Cardiac muscle cell (in vitro differentiated cells and primary cell): ENCODE measurements at regions not wholly inside any gene's neighbourhood (a gene's known extent, or its start where the extent isn't known, plus 50 kb on each side); places are given as distances from the start of the nearest gene placed in this dataset.

Experiments
- DNase-seq, 2 donors: peaks; one replicate each; pipeline versions ENCODE4 v3.0.0 to v3.0.0-alpha.2; 2010 to 2017; ENCODE audit warnings: low read depth in 1 of 2, low spot score in 1 of 2
- H3K27ac ChIP-seq: fragments of 200-600 bp; sonication (generic); 2 replicates; pipeline ENCODE4 v1.5.1; 2016
- H3K27me3 ChIP-seq: fragments of 200-600 bp; sonication (generic); 2 replicates; pipeline ENCODE4 v1.6.0; 2016; ENCODE audit warnings: control low read depth
- H3K36me3 ChIP-seq: fragments of 200-600 bp; sonication (generic); 2 replicates; pipeline ENCODE4 v1.5.1; 2016; ENCODE audit warnings: control low read depth
- H3K4me1 ChIP-seq: fragments of 200-600 bp; sonication (generic); 2 replicates; pipeline ENCODE4 v1.8.1; 2017; ENCODE audit warnings: low read depth, mild to moderate bottlenecking, mixed run types
- H3K4me3 ChIP-seq: fragments of 200-600 bp; sonication (generic); 2 replicates; pipeline ENCODE4 v1.5.1; 2016; ENCODE audit warnings: mild to moderate bottlenecking
- H3K9me3 ChIP-seq: fragments of 200-600 bp; sonication (generic); 2 replicates; pipeline ENCODE4 v1.5.1; 2017; ENCODE audit warnings: low read depth, mild to moderate bottlenecking, control low read depth
- TF ChIP-seq, protein P1 (sequence below): IDR thresholded peaks from 2 replicates; pipeline ENCODE4 v1.5.1; 2012; ENCODE audit warnings: low read depth, mild to moderate bottlenecking, low read length

DNA sequence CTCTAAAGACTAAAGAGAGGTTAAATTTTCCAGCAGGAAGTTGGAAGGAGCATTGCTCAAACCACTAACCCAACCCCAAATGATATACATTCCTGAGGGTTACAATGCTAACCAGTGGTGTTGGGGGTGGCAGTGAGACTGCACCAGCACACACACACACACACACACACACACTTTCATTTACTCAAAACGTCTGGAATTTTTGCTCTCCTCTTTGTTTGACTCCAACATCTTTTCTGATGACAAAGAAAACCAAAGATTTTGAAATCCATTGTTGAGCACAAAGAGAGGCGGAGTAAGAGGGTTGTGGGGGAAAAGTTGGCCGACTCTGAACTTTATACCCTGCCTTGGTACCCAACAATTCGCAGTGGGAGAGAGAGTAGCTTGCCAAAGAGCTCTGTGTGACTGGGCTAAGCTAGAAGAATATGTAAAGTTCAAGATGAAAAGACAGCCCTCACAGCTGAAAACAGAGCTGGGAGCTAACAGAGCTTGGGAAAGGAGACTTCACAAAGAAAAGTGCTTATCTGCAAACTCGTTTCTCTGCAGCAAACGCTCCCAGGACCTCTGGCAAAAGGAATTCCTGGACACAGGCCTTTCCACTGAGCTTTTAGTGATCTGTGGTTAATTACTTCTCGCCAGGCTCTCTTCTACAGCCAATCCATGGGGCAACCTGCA lies 426.0 kb upstream of the CDH11 start:
- H3K4me3 ChIP-seq = no peak overlapping the region
- TF ChIP-seq, protein P1, sequence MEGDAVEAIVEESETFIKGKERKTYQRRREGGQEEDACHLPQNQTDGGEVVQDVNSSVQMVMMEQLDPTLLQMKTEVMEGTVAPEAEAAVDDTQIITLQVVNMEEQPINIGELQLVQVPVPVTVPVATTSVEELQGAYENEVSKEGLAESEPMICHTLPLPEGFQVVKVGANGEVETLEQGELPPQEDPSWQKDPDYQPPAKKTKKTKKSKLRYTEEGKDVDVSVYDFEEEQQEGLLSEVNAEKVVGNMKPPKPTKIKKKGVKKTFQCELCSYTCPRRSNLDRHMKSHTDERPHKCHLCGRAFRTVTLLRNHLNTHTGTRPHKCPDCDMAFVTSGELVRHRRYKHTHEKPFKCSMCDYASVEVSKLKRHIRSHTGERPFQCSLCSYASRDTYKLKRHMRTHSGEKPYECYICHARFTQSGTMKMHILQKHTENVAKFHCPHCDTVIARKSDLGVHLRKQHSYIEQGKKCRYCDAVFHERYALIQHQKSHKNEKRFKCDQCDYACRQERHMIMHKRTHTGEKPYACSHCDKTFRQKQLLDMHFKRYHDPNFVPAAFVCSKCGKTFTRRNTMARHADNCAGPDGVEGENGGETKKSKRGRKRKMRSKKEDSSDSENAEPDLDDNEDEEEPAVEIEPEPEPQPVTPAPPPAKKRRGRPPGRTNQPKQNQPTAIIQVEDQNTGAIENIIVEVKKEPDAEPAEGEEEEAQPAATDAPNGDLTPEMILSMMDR = no peak
- peaks cover 38% of the 10 kb centered on the region for H3K4me1 ChIP-seq
- H3K27me3 ChIP-seq = no peaks in the 10 kb centered on the region
- DNase-seq = peak; percentile 54 to 98
- no peaks in the 10 kb centered on the region for H3K36me3 ChIP-seq
- no peaks in the 10 kb centered on the region for H3K9me3 ChIP-seq
- H3K27ac ChIP-seq = peak overlapping the region; percentile 72

DNA sequence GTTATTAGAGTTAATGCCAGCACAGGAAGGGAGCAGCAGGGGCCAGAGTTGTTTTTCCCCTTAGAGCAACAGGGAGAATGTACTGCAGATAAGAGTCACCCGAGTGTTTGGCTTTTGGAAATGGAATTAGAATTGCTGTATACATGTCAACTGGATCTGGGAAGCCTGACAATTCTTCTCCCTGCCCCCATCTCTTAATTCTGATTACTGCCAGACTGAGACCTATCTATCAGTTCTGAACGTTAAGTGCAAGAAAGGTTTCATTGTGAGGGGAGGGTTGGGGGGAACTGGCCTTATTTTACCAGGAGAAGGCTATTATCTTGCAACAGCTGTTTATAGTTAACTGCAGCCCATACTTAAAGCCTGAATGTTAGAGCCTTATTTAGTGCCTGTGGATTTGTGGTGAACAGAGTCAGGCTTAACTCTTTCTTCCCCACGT lies 424.5 kb upstream of the CDH11 start:
- no peak overlapping the region for H3K4me3 ChIP-seq
- peaks cover 38% of the 10 kb centered on the region for H3K4me1 ChIP-seq
- H3K27me3 ChIP-seq = no peaks in the 10 kb centered on the region
- TF ChIP-seq, protein P1 = no peak
- H3K36me3 ChIP-seq = no peaks in the 10 kb centered on the region
- H3K27ac ChIP-seq = no peak overlapping the region
- peak; percentile 15 to 79 for DNase-seq
- no peaks in the 10 kb centered on the region for H3K9me3 ChIP-seq

DNA sequence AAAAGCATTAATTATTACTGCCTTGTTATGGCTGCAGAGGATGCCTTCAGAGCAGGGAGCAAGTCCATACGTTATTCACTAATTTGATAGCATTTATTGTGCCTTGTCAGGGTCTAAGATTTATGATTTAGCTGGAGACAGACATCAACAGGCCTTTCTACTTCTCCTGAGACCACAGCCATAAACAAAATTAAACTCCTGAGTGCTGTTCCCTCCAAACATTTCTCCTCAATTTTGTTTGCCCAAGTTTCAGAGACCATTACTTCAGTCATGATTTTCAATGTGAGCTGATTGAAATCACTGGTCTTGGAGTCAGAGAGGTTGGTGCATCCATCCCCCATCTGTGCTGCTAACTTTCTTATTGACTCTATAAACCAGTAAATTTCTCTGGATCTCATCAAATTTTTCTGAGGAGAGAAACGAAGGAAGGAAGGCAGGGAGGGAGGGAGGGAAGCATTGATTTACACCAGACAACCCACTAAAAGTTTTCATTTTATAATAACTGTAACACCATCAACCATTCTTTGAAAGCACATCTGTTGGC lies 423.6 kb upstream of the CDH11 start:
- Histone ChIP-seq H3K4me3 (no peak overlapping the region), H3K4me1 (peaks cover 38% of the 10 kb centered on the region), H3K36me3 (no peaks in the 10 kb centered on the region), H3K9me3 (no peaks in the 10 kb centered on the region), H3K27me3 (no peaks in the 10 kb centered on the region), H3K27ac (no peak overlapping the region)
- DNase-seq = no peak
- TF ChIP-seq, protein P1 = no peak

DNA sequence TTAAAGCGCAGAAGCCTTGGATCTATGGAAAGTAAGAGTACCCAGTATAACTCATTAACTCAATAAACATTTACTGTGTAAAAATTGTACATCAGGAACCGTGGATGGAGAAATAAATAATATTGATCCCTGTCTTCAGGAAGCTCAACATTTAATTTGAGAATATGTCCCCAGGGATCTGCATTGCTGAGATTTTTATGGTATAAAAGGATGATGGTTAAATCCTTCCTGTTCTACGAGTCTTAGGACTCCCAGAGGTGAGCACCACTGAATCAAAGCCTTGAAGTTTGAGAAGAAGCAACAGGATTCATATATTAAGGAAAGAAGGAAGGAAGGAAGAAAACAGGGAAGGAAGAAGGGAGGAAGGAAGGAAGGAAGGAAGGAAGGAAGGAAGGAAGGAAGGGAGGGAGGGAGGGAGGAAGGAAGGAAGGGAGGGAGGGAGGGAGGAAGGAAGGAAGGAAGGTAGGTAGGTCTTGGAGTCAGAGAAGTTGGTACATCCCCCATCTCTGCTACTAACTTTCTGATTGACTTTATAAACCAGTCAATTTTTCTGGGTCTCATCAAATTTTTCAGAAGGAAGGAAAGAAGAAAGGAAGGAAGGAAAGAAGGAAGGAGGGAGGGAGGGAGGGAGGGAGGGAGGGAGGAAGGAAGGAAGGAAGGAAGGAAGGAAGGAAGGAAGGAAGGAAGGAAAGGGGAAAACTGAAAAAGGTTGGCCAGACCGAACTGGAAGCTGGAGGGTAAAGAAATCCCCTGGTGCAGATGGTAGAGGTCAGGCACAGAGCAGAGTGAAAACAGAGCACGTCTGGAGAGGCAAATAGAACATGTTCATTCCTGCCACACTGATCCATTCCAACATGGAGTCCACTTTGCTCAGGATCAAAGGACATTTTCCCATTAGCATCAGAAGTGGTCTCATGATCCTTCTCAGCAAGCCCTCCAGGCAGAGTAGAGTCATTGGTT lies 422.2 kb upstream of the CDH11 start:
- no peaks in the 10 kb centered on the region for H3K36me3 ChIP-seq
- H3K4me3 ChIP-seq = no peak overlapping the region
- H3K27ac ChIP-seq = no peak overlapping the region
- H3K27me3 ChIP-seq = no peaks in the 10 kb centered on the region
- peaks cover 28% of the 10 kb centered on the region for H3K4me1 ChIP-seq
- TF ChIP-seq, protein P1 = no peak
- H3K9me3 ChIP-seq = no peaks in the 10 kb centered on the region
- no peak for DNase-seq

DNA sequence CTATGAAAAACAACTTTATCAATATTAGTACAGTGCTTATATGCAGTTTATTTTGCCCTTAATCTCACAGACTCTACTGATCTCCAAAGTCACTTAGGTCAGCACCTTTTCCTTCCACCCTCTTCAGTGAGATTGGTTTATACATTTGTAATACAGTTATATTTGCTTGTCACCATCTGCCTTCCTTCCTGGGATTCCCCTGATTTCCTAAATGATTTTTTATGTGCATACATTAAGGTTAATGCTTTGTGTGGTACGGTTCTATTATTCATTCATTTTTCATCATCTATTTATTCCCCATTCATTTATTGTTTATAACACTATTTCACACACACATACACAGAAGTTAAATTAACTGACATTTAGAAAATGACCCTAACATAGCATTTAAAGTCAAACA lies 419.8 kb upstream of the CDH11 start:
- Histone ChIP-seq H3K27ac (no peak overlapping the region), H3K36me3 (no peaks in the 10 kb centered on the region), H3K4me3 (no peak overlapping the region), H3K4me1 (peaks cover 8% of the 10 kb centered on the region), H3K9me3 (no peaks in the 10 kb centered on the region), H3K27me3 (no peaks in the 10 kb centered on the region)
- DNase-seq = no peak
- TF ChIP-seq, protein P1 = no peak
